ENCODE measurements at regions not wholly inside any gene's neighbourhood (a gene's known extent, or its start where the extent isn't known, plus 50 kb on each side); places are given as distances from the start of the nearest gene placed in this dataset.

GRCh38 chr7:156026076-156026600 is 213.9 kb upstream of the SHH start:
- H3K27ac ChIP-seq: no peak overlapping the region
- no peak for DNase-seq (ENCODE audit: low spot score)
- H3K4me3 ChIP-seq: no peak overlapping the region
- TF ChIP-seq, protein P1, sequence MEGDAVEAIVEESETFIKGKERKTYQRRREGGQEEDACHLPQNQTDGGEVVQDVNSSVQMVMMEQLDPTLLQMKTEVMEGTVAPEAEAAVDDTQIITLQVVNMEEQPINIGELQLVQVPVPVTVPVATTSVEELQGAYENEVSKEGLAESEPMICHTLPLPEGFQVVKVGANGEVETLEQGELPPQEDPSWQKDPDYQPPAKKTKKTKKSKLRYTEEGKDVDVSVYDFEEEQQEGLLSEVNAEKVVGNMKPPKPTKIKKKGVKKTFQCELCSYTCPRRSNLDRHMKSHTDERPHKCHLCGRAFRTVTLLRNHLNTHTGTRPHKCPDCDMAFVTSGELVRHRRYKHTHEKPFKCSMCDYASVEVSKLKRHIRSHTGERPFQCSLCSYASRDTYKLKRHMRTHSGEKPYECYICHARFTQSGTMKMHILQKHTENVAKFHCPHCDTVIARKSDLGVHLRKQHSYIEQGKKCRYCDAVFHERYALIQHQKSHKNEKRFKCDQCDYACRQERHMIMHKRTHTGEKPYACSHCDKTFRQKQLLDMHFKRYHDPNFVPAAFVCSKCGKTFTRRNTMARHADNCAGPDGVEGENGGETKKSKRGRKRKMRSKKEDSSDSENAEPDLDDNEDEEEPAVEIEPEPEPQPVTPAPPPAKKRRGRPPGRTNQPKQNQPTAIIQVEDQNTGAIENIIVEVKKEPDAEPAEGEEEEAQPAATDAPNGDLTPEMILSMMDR (IDR thresholded peaks at IDR 0.05): no peak

- Histone ChIP-seq H3K27ac (no peak overlapping the region), H3K4me3 (no peak overlapping the region)
- TF ChIP-seq, protein P1 (IDR thresholded peaks at IDR 0.05): no peak
- no peak for DNase-seq (ENCODE audit: low spot score)
Measured at GRCh38 chr7:156025675-156026074, 213.4 kb upstream of the SHH start.

DNA sequence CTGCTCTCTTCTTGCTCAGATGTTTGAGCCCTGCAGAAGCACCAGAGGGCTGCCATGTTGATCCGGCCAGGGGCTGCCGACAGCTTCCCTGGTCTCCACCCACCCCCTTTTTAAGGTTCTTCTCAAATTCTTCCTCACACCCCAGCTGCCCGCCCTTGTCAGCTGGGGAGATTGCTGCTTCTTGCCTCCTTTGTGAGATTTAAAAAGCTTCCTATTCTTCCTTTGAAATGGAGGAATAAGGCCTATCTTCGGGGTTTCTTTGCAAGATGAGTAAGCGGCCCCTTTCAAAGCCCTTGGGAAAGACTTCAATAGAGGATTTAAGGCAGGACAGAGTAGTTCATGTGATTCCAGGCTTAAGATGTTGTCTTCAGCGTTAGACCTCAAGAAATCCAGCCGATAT is 211.9 kb upstream of the SHH start:
- no peak for DNase-seq (ENCODE audit: low spot score)
- no peak overlapping the region for H3K27ac ChIP-seq
- no peak overlapping the region for H3K4me3 ChIP-seq
- TF ChIP-seq, protein P1 (IDR thresholded peaks at IDR 0.05): no peak

DNA sequence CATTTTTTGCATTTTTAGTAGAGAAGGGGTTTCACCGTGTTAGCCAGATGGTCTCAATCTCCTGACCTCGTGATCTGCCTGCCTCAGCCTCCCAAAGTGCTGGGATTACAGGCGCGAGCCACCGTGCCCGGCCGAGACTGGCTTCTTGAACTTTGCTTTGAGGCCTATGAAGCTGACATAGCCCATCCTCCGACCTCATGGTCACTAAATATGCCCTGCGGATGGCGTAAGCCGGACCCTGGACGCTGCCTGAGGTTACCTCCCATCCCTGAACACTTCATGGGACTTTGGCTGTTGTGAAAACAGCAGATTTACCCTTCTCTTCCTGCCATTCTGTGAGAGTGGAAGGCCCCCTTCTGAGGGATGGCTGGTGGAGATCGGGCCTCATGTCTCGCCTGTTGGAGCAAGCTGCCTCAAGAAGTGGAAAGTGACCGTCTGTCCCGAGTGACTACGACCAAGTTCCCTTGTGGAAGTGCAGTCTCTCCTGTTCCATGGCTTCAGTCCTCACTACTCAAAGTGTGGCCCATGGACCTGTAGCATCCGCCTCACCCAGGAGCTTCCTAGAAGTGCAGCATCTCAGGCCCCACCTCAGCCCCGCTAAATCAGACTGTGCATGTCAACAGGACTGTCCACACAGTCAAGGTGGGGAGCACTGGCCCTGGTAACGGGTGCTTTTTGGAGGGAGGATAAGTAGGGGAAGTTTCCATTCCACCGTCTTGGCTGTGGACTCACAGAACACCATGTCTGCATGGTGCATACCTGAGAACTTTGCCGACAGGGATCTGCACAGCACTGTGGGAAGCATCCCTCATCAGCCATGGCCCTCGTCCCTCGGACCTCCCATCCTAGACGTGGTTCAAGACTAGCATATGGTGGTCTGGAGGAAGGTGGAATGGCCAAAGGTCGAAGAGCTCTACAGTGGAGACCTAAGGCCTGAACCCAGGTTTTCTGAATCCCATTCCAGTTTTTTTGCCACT is 210.5 kb upstream of the SHH start:
- Histone ChIP-seq H3K4me3 (no peak overlapping the region), H3K27ac (no peak overlapping the region)
- DNase-seq (ENCODE audit: low spot score): no peak
- TF ChIP-seq, protein P1 (IDR thresholded peaks at IDR 0.05): no peak

DNA sequence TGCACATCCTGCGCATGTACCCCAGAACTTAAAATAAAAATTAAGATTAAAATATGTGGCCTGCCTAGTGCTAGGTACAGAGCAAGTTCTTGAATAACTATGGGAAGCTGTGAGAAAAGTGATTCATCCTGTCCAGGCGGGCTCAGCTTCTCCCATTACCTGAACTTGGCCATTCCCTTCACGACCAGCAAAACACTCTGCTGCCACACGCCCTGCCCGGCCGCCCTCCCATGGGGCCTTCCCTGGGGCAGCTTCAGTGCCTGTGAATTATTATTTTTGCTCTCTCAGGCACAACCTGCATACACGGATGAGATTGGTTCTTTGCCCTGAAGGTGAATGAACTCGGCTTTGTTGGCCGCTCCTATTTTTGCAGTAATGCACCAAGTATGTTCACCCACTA is 209.2 kb upstream of the SHH start:
- DNase-seq (ENCODE audit: low spot score): no peak
- Histone ChIP-seq H3K27ac (no peak overlapping the region), H3K4me3 (no peak overlapping the region)
- TF ChIP-seq, protein P1 (IDR thresholded peaks at IDR 0.05): no peak

- Histone ChIP-seq H3K4me3 (no peak overlapping the region), H3K27ac (no peak overlapping the region)
- TF ChIP-seq, protein P1 (IDR thresholded peaks at IDR 0.05): no peak
- no peak for DNase-seq (ENCODE audit: low spot score)
Measured at GRCh38 chr7:156020566-156020965, 208.3 kb upstream of the SHH start.

All from coronary artery (tissue), 2 donors.